ENCODE measurements at regions not wholly inside any gene's neighbourhood (a gene's known extent, or its start where the extent isn't known, plus 50 kb on each side); places are given as distances from the start of the nearest gene placed in this dataset.
A peak's percentile ranks its signal among the peaks of the same experiment; 100 is the strongest.
"Not testable (repeated sequence)": the region's sequence is repeated elsewhere in the genome, so short reads cannot be mapped to it uniquely, and the experiment has no call there.

- dilution Hi-C loops (cut with HindIII; ENCODE audit: low sequenced_read_pairs, unreplicated experiment); H3K4ac ChIP-seq (ENCODE audit: low read depth, low read length); H2AFZ ChIP-seq (replicated peaks; ENCODE audit: low read length, poor library complexity); ATAC-seq (ENCODE audit: low read depth); H3K56ac ChIP-seq (ENCODE audit: extremely low read depth, insufficient read depth, low read length); in situ Hi-C loops (cut with MboI; ENCODE audit: low sequenced_read_pairs); H2BK120ac ChIP-seq (ENCODE audit: low read depth, low read length); BruUV-seq (replicated peaks); H4K5ac ChIP-seq (ENCODE audit: low read depth, low read length); DNase-seq; H3K9me3 ChIP-seq (ENCODE audit: control insufficient read depth, insufficient read depth, low read length); H2AK9ac ChIP-seq (replicated peaks; ENCODE audit: low read depth, low read length, poor library complexity); H2AK5ac ChIP-seq (ENCODE audit: low read depth, low read length); H3K18ac ChIP-seq (ENCODE audit: low read depth, low read length); H3K27me3 ChIP-seq (ENCODE audit: control insufficient read depth, insufficient read depth, low read length); H4K8ac ChIP-seq (ENCODE audit: low read depth in 2 of 2, low read length in 2 of 2); H3K4me3 ChIP-seq (ENCODE audit: insufficient read depth, low read depth, low read length); H4K91ac ChIP-seq (ENCODE audit: insufficient read depth, low read depth, low read length); intact Hi-C loops (cut with micrococcal nuclease); H3K9ac ChIP-seq (ENCODE audit: low read depth, low read length); H3K36me3 ChIP-seq (ENCODE audit: control insufficient read depth, insufficient read depth, low read length); H3K14ac ChIP-seq (replicated peaks; ENCODE audit: low read depth, low read length); H2BK5ac ChIP-seq (ENCODE audit: low read depth, low read length, poor library complexity, severe bottlenecking); H3K4me2 ChIP-seq (ENCODE audit: low read depth, low read length); H2BK20ac ChIP-seq (ENCODE audit: low read depth, low read length); H3K23ac ChIP-seq (ENCODE audit: low read depth, low read length); H2BK15ac ChIP-seq (ENCODE audit: low read depth, low read length): not testable (repeated sequence)
- peaks cover 6 to 72% of the 10 kb centered on the region in 2 experiments; a peak in 3 of 4 replicates for H3K79me1 ChIP-seq (ENCODE audit: low read depth in 1 of 2, low read length in 2 of 2)
- peaks cover 27% of the 10 kb centered on the region for H3K9me1 ChIP-seq (ENCODE audit: insufficient read depth, low read length)
- H3K27ac ChIP-seq (ENCODE audit: insufficient read depth, low read length) = peak overlapping the region; percentile 39; the same call in 1 of the 2 replicates
- CTCF ChIA-PET = interaction anchor here (1.2 kb wide), 1 partner anchor 53 kb away, joined by 3 read pairs; the partner anchor contains the start of gene MAP4
- POLR2A ChIA-PET (ENCODE audit: unreplicated experiment) = interaction anchor here (0.8 kb wide), 1 partner anchor 19 kb away, joined by 3 read pairs; no protein-coding TSS in a partner anchor
- no CpG with 5 or more reads among the region's 10 CpGs for WGBS, 2 experiments (ENCODE audit: extremely low coverage in 2 of 2, insufficient read length in 1 of 2)
- peaks cover 100% of the 10 kb centered on the region for H4K20me1 ChIP-seq (ENCODE audit: insufficient read depth, low read length)
- peaks cover 12% of the 10 kb centered on the region for H3K4me1 ChIP-seq (ENCODE audit: control insufficient read depth, insufficient read depth, low read length)
Measured at GRCh38 chr3:48068320-48068719, 52.1 kb upstream of the MAP4 start.

Measured in IMR-90 (cell line).